Liver (tissue), 2 donors: ENCODE measurements at regions not wholly inside any gene's neighbourhood (a gene's known extent, or its start where the extent isn't known, plus 50 kb on each side); places are given as distances from the start of the nearest gene placed in this dataset.

Experiments used
- TF ChIP-seq, protein P1 (sequence below): fragments of 150-350 bp; IDR thresholded peaks from 2 replicates; pipeline ENCODE4 v1.5.1; 2017; ENCODE audit warnings: improper control_type of control experiment, low read depth, low read length; ENCODE audit not compliant: missing input control
- TF ChIP-seq, protein P2 (sequence below): IDR thresholded peaks from 2 replicates; pipeline ENCODE4 v1.6.1; 2016; ENCODE audit warnings: antibody characterized with exemption, mild to moderate bottlenecking
- donor health status: healthy.

DNA sequence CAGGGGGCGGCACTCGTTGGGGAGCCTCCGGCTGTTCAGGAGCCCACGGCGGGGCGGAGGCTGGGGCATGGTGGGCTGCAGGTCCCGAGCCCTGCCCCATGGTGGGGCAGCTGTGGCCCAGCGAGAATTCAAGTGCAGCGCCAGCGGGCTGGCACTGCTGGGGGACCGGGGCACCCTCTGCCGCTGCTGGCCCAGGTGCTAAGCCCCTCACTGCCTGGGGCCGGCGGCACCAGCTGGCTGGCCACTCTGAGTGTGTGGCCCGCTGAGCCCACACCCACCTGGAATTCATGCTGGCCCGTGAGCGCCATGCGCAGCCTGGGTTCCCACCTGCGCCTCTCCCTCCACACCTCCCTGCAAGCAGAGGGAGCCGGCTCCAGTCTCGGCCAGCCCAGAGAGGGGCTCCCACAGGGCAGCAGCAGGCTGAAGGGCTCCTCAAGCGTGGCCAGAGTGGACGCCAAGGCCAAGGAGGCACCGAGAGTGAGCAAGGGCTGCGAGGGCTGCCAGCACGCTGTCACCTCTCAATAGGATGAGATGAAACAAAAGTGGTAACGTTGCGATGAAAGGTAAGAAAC is 464.9 kb downstream of the PCDH7 start:
- TF ChIP-seq, protein P1, sequence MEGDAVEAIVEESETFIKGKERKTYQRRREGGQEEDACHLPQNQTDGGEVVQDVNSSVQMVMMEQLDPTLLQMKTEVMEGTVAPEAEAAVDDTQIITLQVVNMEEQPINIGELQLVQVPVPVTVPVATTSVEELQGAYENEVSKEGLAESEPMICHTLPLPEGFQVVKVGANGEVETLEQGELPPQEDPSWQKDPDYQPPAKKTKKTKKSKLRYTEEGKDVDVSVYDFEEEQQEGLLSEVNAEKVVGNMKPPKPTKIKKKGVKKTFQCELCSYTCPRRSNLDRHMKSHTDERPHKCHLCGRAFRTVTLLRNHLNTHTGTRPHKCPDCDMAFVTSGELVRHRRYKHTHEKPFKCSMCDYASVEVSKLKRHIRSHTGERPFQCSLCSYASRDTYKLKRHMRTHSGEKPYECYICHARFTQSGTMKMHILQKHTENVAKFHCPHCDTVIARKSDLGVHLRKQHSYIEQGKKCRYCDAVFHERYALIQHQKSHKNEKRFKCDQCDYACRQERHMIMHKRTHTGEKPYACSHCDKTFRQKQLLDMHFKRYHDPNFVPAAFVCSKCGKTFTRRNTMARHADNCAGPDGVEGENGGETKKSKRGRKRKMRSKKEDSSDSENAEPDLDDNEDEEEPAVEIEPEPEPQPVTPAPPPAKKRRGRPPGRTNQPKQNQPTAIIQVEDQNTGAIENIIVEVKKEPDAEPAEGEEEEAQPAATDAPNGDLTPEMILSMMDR = no peak
- TF ChIP-seq, protein P2, sequence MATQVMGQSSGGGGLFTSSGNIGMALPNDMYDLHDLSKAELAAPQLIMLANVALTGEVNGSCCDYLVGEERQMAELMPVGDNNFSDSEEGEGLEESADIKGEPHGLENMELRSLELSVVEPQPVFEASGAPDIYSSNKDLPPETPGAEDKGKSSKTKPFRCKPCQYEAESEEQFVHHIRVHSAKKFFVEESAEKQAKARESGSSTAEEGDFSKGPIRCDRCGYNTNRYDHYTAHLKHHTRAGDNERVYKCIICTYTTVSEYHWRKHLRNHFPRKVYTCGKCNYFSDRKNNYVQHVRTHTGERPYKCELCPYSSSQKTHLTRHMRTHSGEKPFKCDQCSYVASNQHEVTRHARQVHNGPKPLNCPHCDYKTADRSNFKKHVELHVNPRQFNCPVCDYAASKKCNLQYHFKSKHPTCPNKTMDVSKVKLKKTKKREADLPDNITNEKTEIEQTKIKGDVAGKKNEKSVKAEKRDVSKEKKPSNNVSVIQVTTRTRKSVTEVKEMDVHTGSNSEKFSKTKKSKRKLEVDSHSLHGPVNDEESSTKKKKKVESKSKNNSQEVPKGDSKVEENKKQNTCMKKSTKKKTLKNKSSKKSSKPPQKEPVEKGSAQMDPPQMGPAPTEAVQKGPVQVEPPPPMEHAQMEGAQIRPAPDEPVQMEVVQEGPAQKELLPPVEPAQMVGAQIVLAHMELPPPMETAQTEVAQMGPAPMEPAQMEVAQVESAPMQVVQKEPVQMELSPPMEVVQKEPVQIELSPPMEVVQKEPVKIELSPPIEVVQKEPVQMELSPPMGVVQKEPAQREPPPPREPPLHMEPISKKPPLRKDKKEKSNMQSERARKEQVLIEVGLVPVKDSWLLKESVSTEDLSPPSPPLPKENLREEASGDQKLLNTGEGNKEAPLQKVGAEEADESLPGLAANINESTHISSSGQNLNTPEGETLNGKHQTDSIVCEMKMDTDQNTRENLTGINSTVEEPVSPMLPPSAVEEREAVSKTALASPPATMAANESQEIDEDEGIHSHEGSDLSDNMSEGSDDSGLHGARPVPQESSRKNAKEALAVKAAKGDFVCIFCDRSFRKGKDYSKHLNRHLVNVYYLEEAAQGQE = no peak
